Endothelial cell of umbilical vein (primary cell): ENCODE measurements at regions not wholly inside any gene's neighbourhood (a gene's known extent, or its start where the extent isn't known, plus 50 kb on each side); places are given as distances from the start of the nearest gene placed in this dataset.
A peak's percentile ranks its signal among the peaks of the same experiment; 100 is the strongest.

Experiments
- EZH2 ChIP-seq: IDR thresholded peaks from 2 replicates; pipeline ENCODE4 v1.6.1; 2012; ENCODE audit warnings: borderline replicate concordance, low read depth, mild to moderate bottlenecking, moderate library complexity, low read length, inconsistent platforms; ENCODE audit not compliant: severe bottlenecking
- FOS ChIP-seq: IDR thresholded peaks from 2 replicates; pipeline ENCODE4 v1.6.1; 2011; ENCODE audit warnings: mild to moderate bottlenecking, low read length, moderate library complexity, borderline replicate concordance; ENCODE audit not compliant: insufficient read depth
- POLR2A ChIP-seq: IDR thresholded peaks from 2 replicates; pipeline ENCODE4 v1.6.1; 2012; ENCODE audit warnings: low read depth, mild to moderate bottlenecking, control low read depth, low read length
- POLR2AphosphoS5 ChIP-seq: IDR thresholded peaks from 2 replicates; pipeline ENCODE4 v1.6.1; 2012; ENCODE audit warnings: low read depth, mild to moderate bottlenecking, control low read depth, low read length, moderate library complexity; ENCODE audit not compliant: insufficient read depth
- TF ChIP-seq, protein P1 (sequence below), 2 donors: IDR thresholded peaks; 1 replicate in 1 of 2; 2 replicates in 1 of 2; pipeline ENCODE4 v1.5.1; 2011; ENCODE audit warnings: low read length in 2 of 2, mild to moderate bottlenecking in 2 of 2, moderate library complexity in 2 of 2, control low read depth in 1 of 2, inconsistent platforms in 1 of 2, low read depth in 1 of 2; ENCODE audit not compliant: insufficient read depth in 1 of 2; ENCODE audit errors: extremely low read depth in 1 of 2
- TF ChIP-seq, protein P2 (sequence below): IDR thresholded peaks from 2 replicates; pipeline ENCODE4 v1.6.1; 2011; ENCODE audit not compliant: insufficient read depth, insufficient read length

DNA sequence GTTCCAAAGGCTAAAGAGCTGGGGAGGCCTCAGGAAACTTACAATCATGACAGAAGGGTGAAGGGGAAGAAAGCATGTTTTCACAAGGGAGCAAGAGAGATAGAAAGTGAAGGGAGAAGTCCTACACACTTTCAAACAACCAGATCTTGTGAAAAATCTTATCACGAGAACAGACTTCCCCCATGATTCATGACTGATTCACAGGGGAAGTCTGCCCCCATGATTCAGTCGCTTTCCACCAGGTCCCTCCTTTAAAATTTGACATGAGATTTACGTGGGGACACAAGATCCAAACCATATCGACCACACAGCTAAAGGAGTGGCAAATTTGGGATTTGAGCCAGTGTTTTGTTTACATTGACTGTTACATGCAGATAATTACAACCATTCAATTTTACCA lies 971.1 kb upstream of the HS3ST1 start:
- TF ChIP-seq, protein P1, sequence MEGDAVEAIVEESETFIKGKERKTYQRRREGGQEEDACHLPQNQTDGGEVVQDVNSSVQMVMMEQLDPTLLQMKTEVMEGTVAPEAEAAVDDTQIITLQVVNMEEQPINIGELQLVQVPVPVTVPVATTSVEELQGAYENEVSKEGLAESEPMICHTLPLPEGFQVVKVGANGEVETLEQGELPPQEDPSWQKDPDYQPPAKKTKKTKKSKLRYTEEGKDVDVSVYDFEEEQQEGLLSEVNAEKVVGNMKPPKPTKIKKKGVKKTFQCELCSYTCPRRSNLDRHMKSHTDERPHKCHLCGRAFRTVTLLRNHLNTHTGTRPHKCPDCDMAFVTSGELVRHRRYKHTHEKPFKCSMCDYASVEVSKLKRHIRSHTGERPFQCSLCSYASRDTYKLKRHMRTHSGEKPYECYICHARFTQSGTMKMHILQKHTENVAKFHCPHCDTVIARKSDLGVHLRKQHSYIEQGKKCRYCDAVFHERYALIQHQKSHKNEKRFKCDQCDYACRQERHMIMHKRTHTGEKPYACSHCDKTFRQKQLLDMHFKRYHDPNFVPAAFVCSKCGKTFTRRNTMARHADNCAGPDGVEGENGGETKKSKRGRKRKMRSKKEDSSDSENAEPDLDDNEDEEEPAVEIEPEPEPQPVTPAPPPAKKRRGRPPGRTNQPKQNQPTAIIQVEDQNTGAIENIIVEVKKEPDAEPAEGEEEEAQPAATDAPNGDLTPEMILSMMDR (IDR thresholded peaks at IDR 0.05; ENCODE audit: extremely low read depth in 1 of 2, insufficient read depth in 1 of 2, low read depth in 1 of 2, low read length in 2 of 2), result no peak
- TF ChIP-seq POLR2A (no peak), EZH2 (no peak), POLR2AphosphoS5 (no peak), FOS (peak; percentile 50)
- TF ChIP-seq, protein P2, sequence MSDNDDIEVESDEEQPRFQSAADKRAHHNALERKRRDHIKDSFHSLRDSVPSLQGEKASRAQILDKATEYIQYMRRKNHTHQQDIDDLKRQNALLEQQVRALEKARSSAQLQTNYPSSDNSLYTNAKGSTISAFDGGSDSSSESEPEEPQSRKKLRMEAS, result no peak
